CD4-positive, alpha-beta T cell (primary cell): ENCODE measurements at regions not wholly inside any gene's neighbourhood (a gene's known extent, or its start where the extent isn't known, plus 50 kb on each side); places are given as distances from the start of the nearest gene placed in this dataset.

Source experiments
- ATAC-seq: fragments of 200-7000 bp; cut with Tn5 transposase; one replicate; pipeline ENCODE4 v1.10.0; 2022; ENCODE audit warnings: mild to moderate bottlenecking; ENCODE audit not compliant: poor library complexity
- CTCF ChIA-PET: fragments of 350-600 bp; sonication (Branson Sonifier 250); formaldehyde crosslinking; loops from one replicate; lab custom pipeline; 2021; ENCODE audit warnings: antibody characterized with exemption, inconsistent platforms; lab: Charles Lee
- POLR2A ChIA-PET: fragments of 350-600 bp; sonication (Branson Sonifier 250); formaldehyde crosslinking; loops from one replicate; lab custom pipeline; 2021; ENCODE audit warnings: antibody characterized with exemption, inconsistent platforms; lab: Charles Lee
- DNase-seq, 14 experiments: peaks; one replicate each; pipeline ENCODE4 v3.0.0-alpha.2; 2013 to 2020; ENCODE audit warnings: mixed read lengths in 2 of 14
- H3K27ac ChIP-seq, 2 donors: one replicate each; pipeline versions ENCODE4 v1.5.1 to v1.7.0; 2013; ENCODE audit warnings: low read length in 2 of 2, low read depth in 1 of 2, mild to moderate bottlenecking in 1 of 2
- H3K27me3 ChIP-seq, 2 experiments: 1 replicate in 1 of 2; 2 replicates in 1 of 2; pipeline versions ENCODE4 v1.6.1 to v1.7.0; 2013; ENCODE audit warnings: low read length in 2 of 2, control low read depth in 1 of 2, mild to moderate bottlenecking in 1 of 2, moderate library complexity in 1 of 2; ENCODE audit not compliant: insufficient read depth in 2 of 2, control insufficient read depth in 1 of 2
- H3K36me3 ChIP-seq: one replicate; pipeline ENCODE4 v1.6.1; 2013; ENCODE audit warnings: low read length, control low read depth; ENCODE audit not compliant: insufficient read depth
- H3K4me1 ChIP-seq: one replicate; pipeline ENCODE4 v1.6.1; 2013; ENCODE audit warnings: low read length, control low read depth; ENCODE audit not compliant: insufficient read depth
- H3K4me3 ChIP-seq: one replicate; pipeline ENCODE4 v1.5.1; 2013; ENCODE audit warnings: mild to moderate bottlenecking, low read length, moderate library complexity
- H3K9me3 ChIP-seq, 2 experiments: 1 replicate in 1 of 2; 2 replicates in 1 of 2; pipeline versions ENCODE4 v1.6.1 to v1.7.0; 2013; ENCODE audit warnings: low read length in 2 of 2, mild to moderate bottlenecking in 2 of 2, control low read depth in 1 of 2, moderate library complexity in 1 of 2; ENCODE audit not compliant: control insufficient read depth in 1 of 2, insufficient read depth in 1 of 2
- H3K27ac Mint-ChIP-seq: one replicate; pipeline ENCODE4 v1.8.0; 2020; ENCODE audit warnings: mixed read lengths
- H3K27me3 Mint-ChIP-seq: one replicate; pipeline ENCODE4 v1.8.0; 2021; ENCODE audit warnings: mixed read lengths
- H3K36me3 Mint-ChIP-seq: one replicate; pipeline ENCODE4 v1.8.0; 2021; ENCODE audit warnings: low read depth, mixed read lengths
- H3K4me1 Mint-ChIP-seq: one replicate; pipeline ENCODE4 v1.8.0; 2021; ENCODE audit warnings: low read depth, mixed read lengths
- H3K4me3 Mint-ChIP-seq: one replicate; pipeline ENCODE4 v1.8.0; 2020; ENCODE audit warnings: mild to moderate bottlenecking, mixed read lengths
- H3K9me3 Mint-ChIP-seq: one replicate; pipeline ENCODE4 v1.8.0; 2020; ENCODE audit warnings: mixed read lengths
- CTCF ChIP-seq: fragments of 200-600 bp; IDR thresholded peaks from one replicate; pipeline ENCODE4 v1.8.0; 2022; ENCODE audit warnings: antibody characterized with exemption, mild to moderate bottlenecking
- intact Hi-C, 2 experiments: fragments of 100-400 bp; cut with DNase I in 1 of 2; cut with micrococcal nuclease in 1 of 2; formaldehyde crosslinking; loops; one replicate each; pipeline versions ENCODE4 v1.15.1 to v1.9.0; 2023 to 2025; cut with DNase I, micrococcal nuclease

- Mint-ChIP-seq H3K36me3 (no peaks in the 10 kb centered on the region), H3K4me1 (no peaks in the 10 kb centered on the region), H3K27ac (no peak overlapping the region), H3K27me3 (no peaks in the 10 kb centered on the region), H3K9me3 (peaks cover 6% of the 10 kb centered on the region), H3K4me3 (no peak overlapping the region)
- Histone ChIP-seq H3K27me3 (no peaks in the 10 kb centered on the region), H3K9me3 (peaks cover 0 to 5% of the 10 kb centered on the region in 2 experiments), H3K4me1 (no peaks in the 10 kb centered on the region), H3K27ac (no peak overlapping the region), H3K36me3 (no peaks in the 10 kb centered on the region), H3K4me3 (no peak overlapping the region)
- intact Hi-C loops = no loop called here
- no peak for TF ChIP-seq CTCF
- DNase-seq = no peak
- ChIA-PET CTCF (no interaction called here), POLR2A (no interaction called here)
- ATAC-seq = no peak
Measured at GRCh38 chr3:88896026-88896425, 211.4 kb upstream of the EPHA3 start.

GRCh38 chr3:88912294-88912877 is 195.0 kb upstream of the EPHA3 start:
- Mint-ChIP-seq H3K4me3 (no peak overlapping the region), H3K4me1 (no peaks in the 10 kb centered on the region), H3K27ac (no peak overlapping the region), H3K36me3 (no peaks in the 10 kb centered on the region), H3K9me3 (no peaks in the 10 kb centered on the region), H3K27me3 (no peaks in the 10 kb centered on the region)
- ATAC-seq (no peak), DNase-seq (no peak)
- no peaks in the 10 kb centered on the region for H3K4me1 ChIP-seq
- no peak overlapping the region for H3K27ac ChIP-seq
- ChIA-PET POLR2A (no interaction called here), CTCF (no interaction called here)
- H3K9me3 ChIP-seq = no peaks in the 10 kb centered on the region
- TF ChIP-seq CTCF = no peak
- H3K27me3 ChIP-seq = no peaks in the 10 kb centered on the region
- no peaks in the 10 kb centered on the region for H3K36me3 ChIP-seq
- H3K4me3 ChIP-seq = no peak overlapping the region
- intact Hi-C loops = no loop called here

- Histone ChIP-seq H3K36me3 (no peaks in the 10 kb centered on the region), H3K4me3 (no peak overlapping the region), H3K27me3 (no peaks in the 10 kb centered on the region), H3K27ac (no peak overlapping the region), H3K9me3 (no peaks in the 10 kb centered on the region), H3K4me1 (no peaks in the 10 kb centered on the region)
- Mint-ChIP-seq H3K27me3 (no peaks in the 10 kb centered on the region), H3K9me3 (peaks cover 2% of the 10 kb centered on the region), H3K4me1 (no peaks in the 10 kb centered on the region), H3K36me3 (no peaks in the 10 kb centered on the region), H3K4me3 (no peak overlapping the region), H3K27ac (no peak overlapping the region)
- intact Hi-C loops = no loop called here
- TF ChIP-seq CTCF = no peak
- ChIA-PET POLR2A (no interaction called here), CTCF (no interaction called here)
- no peak for ATAC-seq
- DNase-seq = no peak
Measured at GRCh38 chr3:88918841-88919240, 188.6 kb upstream of the EPHA3 start.
